Mucosa of gallbladder (tissue), 1 donor: ENCODE measurements at regions not wholly inside any gene's neighbourhood (a gene's known extent, or its start where the extent isn't known, plus 50 kb on each side); places are given as distances from the start of the nearest gene placed in this dataset.
"Not testable (repeated sequence)": the region's sequence is repeated elsewhere in the genome, so short reads cannot be mapped to it uniquely, and the experiment has no call there.

Experiments
- DNase-seq: peaks from one replicate; pipeline ENCODE4 v3.0.0-alpha.2; 2020; ENCODE audit warnings: low spot score
- donor health status: DM: no; HTN: no; CAD: no.

- no peak for DNase-seq
These were observed 508.1 kb downstream of the ADCYAP1 start for GRCh38 chr18:1412655-1413322.

GRCh38 chr18:1413323-1413675 is 508.6 kb downstream of the ADCYAP1 start:
- no peak for DNase-seq

GRCh38 chr18:1416074-1416473 is 511.4 kb downstream of the ADCYAP1 start:
- DNase-seq = no peak

GRCh38 chr18:1421502-1421901 is 516.8 kb downstream of the ADCYAP1 start:
- no peak for DNase-seq

GRCh38 chr18:1422634-1423033 is 518.0 kb downstream of the ADCYAP1 start:
- DNase-seq = no peak

- DNase-seq = no peak
These were observed 521.0 kb downstream of the ADCYAP1 start for GRCh38 chr18:1425679-1426078.

GRCh38 chr18:1435487-1435886 is 530.8 kb downstream of the ADCYAP1 start:
- DNase-seq = no peak

- DNase-seq = no peak
These were observed 531.5 kb downstream of the ADCYAP1 start for GRCh38 chr18:1436199-1436598.

GRCh38 chr18:1438458-1438910 is 533.8 kb downstream of the ADCYAP1 start:
- no peak for DNase-seq

GRCh38 chr18:1438967-1439366 is 534.3 kb downstream of the ADCYAP1 start:
- DNase-seq = no peak

- DNase-seq = not testable (repeated sequence)
These were observed 539.4 kb downstream of the ADCYAP1 start for GRCh38 chr18:1444062-1444461.

- no peak for DNase-seq
These were observed 542.1 kb downstream of the ADCYAP1 start for GRCh38 chr18:1446765-1447164.

- no peak for DNase-seq
These were observed 548.1 kb downstream of the ADCYAP1 start for GRCh38 chr18:1452821-1453220.

GRCh38 chr18:1455605-1456004 is 550.9 kb downstream of the ADCYAP1 start:
- no peak for DNase-seq

- DNase-seq = no peak
These were observed 553.9 kb downstream of the ADCYAP1 start for GRCh38 chr18:1458547-1458946.

- DNase-seq = no peak
These were observed 559.3 kb downstream of the ADCYAP1 start for GRCh38 chr18:1463981-1464380.

- no peak for DNase-seq
These were observed 560.0 kb downstream of the ADCYAP1 start for GRCh38 chr18:1464444-1465217.

- no peak for DNase-seq
These were observed 561.4 kb downstream of the ADCYAP1 start for GRCh38 chr18:1466035-1466434.

- DNase-seq = no peak
These were observed 562.8 kb downstream of the ADCYAP1 start for GRCh38 chr18:1467461-1467964.

GRCh38 chr18:1468550-1468949 is 563.9 kb downstream of the ADCYAP1 start:
- DNase-seq = no peak

- no peak for DNase-seq
These were observed 571.2 kb downstream of the ADCYAP1 start for GRCh38 chr18:1475867-1476266.

GRCh38 chr18:1480309-1480708 is 575.6 kb downstream of the ADCYAP1 start:
- no peak for DNase-seq

GRCh38 chr18:1481577-1481976 is 576.9 kb downstream of the ADCYAP1 start:
- DNase-seq = no peak
